WTC11 (cell line): ENCODE measurements at regions not wholly inside any gene's neighbourhood (a gene's known extent, or its start where the extent isn't known, plus 50 kb on each side); places are given as distances from the start of the nearest gene placed in this dataset.

ENCODE experiments used
- ATAC-seq: fragments of 200-7000 bp; cut with Tn5 transposase; 2 replicates; pipeline ENCODE4 v1.10.0; 2021; ENCODE audit warnings: mild to moderate bottlenecking, moderate library complexity
- CTCF ChIA-PET: fragments of 300-600 bp; sonication (Branson Sonifier 250); formaldehyde crosslinking; loops from one replicate; lab custom pipeline; 2021; ENCODE audit warnings: antibody characterized with exemption; lab: Charles Lee
- POLR2A ChIA-PET: fragments of 350-600 bp; sonication (Branson Sonifier 250); formaldehyde crosslinking; loops from one replicate; lab custom pipeline; 2021; ENCODE audit warnings: antibody characterized with exemption; lab: Charles Lee
- DNase-seq: peaks from one replicate; pipeline ENCODE4 v3.0.0; 2021; ENCODE audit warnings: low spot score
- H3K27ac Mint-ChIP-seq: 2 replicates; pipeline ENCODE4 v1.8.0; 2021; ENCODE audit warnings: mixed read lengths
- H3K27me3 Mint-ChIP-seq: 2 replicates; pipeline ENCODE4 v1.8.0; 2021; ENCODE audit warnings: low read depth, mild to moderate bottlenecking, moderate library complexity, mixed read lengths
- H3K36me3 Mint-ChIP-seq: 2 replicates; pipeline ENCODE4 v1.8.0; 2021; ENCODE audit warnings: mixed read lengths
- H3K4me1 Mint-ChIP-seq: 2 replicates; pipeline ENCODE4 v1.8.0; 2022; ENCODE audit warnings: mixed read lengths
- H3K4me3 Mint-ChIP-seq: 2 replicates; pipeline ENCODE4 v1.8.0; 2021; ENCODE audit warnings: mild to moderate bottlenecking, moderate library complexity, mixed read lengths
- H3K9me3 Mint-ChIP-seq: 2 replicates; pipeline ENCODE4 v1.8.0; 2021; ENCODE audit warnings: mixed read lengths
- ATF1 ChIP-seq: sonication (generic); formaldehyde crosslinking; IDR thresholded peaks from 2 replicates; pipeline ENCODE4 v1.8.1; 2023; ENCODE audit warnings: mild to moderate bottlenecking, moderate library complexity, missing genetic modification reagents
- CREM ChIP-seq: sonication (generic); formaldehyde crosslinking; IDR thresholded peaks from 2 replicates; pipeline ENCODE4 v1.8.1; 2022; ENCODE audit warnings: mild to moderate bottlenecking, missing genetic modification reagents, moderate library complexity
- ELF4 ChIP-seq: sonication (generic); formaldehyde crosslinking; IDR thresholded peaks from 2 replicates; pipeline ENCODE4 v1.8.1; 2022; ENCODE audit warnings: low read depth, mild to moderate bottlenecking, moderate library complexity, missing genetic modification reagents
- IRF2 ChIP-seq: sonication (generic); formaldehyde crosslinking; IDR thresholded peaks from 2 replicates; pipeline ENCODE4 v1.8.0; 2022; ENCODE audit warnings: low read depth, missing genetic modification reagents, borderline replicate concordance
- NFATC4 ChIP-seq: fragments of 250-450 bp; sonication (Bioruptor Pico); IDR thresholded peaks from 2 replicates; pipeline ENCODE4 v1.9.0; 2021; ENCODE audit warnings: mild to moderate bottlenecking
- RELA ChIP-seq: sonication (generic); formaldehyde crosslinking; IDR thresholded peaks from 2 replicates; pipeline ENCODE4 v1.8.1; 2022; ENCODE audit warnings: missing genetic modification reagents, mild to moderate bottlenecking, borderline replicate concordance
- SMAD4 ChIP-seq: sonication (generic); formaldehyde crosslinking; IDR thresholded peaks from 2 replicates; pipeline ENCODE4 v1.8.0; 2022; ENCODE audit warnings: mild to moderate bottlenecking, missing genetic modification reagents
- ZBTB21 ChIP-seq: sonication (generic); formaldehyde crosslinking; IDR thresholded peaks from 2 replicates; pipeline ENCODE4 v1.8.1; 2023; ENCODE audit warnings: mild to moderate bottlenecking, missing genetic modification reagents, borderline replicate concordance
- ZNF232 ChIP-seq: sonication (generic); formaldehyde crosslinking; IDR thresholded peaks from 2 replicates; pipeline ENCODE4 v1.8.0; 2022; ENCODE audit warnings: mild to moderate bottlenecking, missing genetic modification reagents
- ZNF317 ChIP-seq: sonication (generic); formaldehyde crosslinking; IDR thresholded peaks from 2 replicates; pipeline ENCODE4 v1.8.1; 2023; ENCODE audit warnings: low read depth, mild to moderate bottlenecking, moderate library complexity, missing genetic modification reagents, borderline replicate concordance
- TF ChIP-seq, protein P1 (sequence below): sonication (generic); formaldehyde crosslinking; IDR thresholded peaks from 2 replicates; pipeline ENCODE4 v1.8.0; 2022; ENCODE audit warnings: mild to moderate bottlenecking, missing genetic modification reagents
- TF ChIP-seq, protein P2 (sequence below): fragments of 250-450 bp; sonication (Bioruptor Pico); conservative IDR thresholded peaks from 2 replicates; pipeline ENCODE4 v1.9.0; 2021; ENCODE audit warnings: mild to moderate bottlenecking
- TF ChIP-seq, protein P3 (sequence below): sonication (generic); formaldehyde crosslinking; IDR thresholded peaks from 2 replicates; pipeline ENCODE4 v1.8.1; 2022; ENCODE audit warnings: mild to moderate bottlenecking, missing genetic modification reagents, moderate library complexity, borderline replicate concordance
- TF ChIP-seq, protein P4 (sequence below): sonication (generic); formaldehyde crosslinking; IDR thresholded peaks from 2 replicates; pipeline ENCODE4 v1.8.1; 2023; ENCODE audit warnings: mild to moderate bottlenecking, missing genetic modification reagents, moderate library complexity
- TF ChIP-seq, protein P5 (sequence below): sonication (generic); formaldehyde crosslinking; IDR thresholded peaks from 2 replicates; pipeline ENCODE4 v1.8.0; 2022; ENCODE audit warnings: mild to moderate bottlenecking, missing genetic modification reagents
- TF ChIP-seq, protein P6 (sequence below): sonication (generic); formaldehyde crosslinking; IDR thresholded peaks from 2 replicates; pipeline ENCODE4 v1.8.1; 2022; ENCODE audit warnings: low read depth, mild to moderate bottlenecking, moderate library complexity, missing genetic modification reagents, borderline replicate concordance
- TF ChIP-seq, protein P7 (sequence below): fragments of 250-450 bp; sonication (Bioruptor Pico); IDR thresholded peaks from 2 replicates; pipeline ENCODE4 v1.9.0; 2021; ENCODE audit warnings: mild to moderate bottlenecking
- TF ChIP-seq, protein P8 (sequence below): sonication (generic); formaldehyde crosslinking; IDR thresholded peaks from 2 replicates; pipeline ENCODE4 v1.8.0; 2023; ENCODE audit warnings: mild to moderate bottlenecking, missing genetic modification reagents

DNA sequence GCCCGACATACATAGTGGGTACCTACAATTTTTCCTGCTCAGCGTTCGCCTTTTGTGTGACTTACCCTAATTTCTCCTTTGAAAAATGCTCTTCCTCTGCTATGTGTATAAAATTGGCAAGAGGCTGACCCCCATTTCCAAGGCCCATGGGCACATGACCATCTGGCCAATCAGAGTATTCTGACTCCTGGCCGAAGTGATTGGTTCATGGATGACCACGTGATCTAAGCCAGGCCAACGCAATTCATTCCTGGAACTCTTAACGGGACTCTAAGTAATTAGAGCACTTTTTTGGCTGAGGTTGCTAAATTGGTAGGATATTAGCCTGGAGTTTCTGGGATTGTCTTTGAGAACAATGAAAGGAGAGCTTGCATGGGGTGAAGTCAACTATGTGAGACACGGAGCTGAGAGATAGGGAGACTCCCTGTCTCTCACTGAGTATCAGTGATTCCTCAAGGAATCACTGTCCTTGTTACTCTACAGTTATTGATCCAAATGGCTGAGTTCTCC is 110.1 kb upstream of the TBX3 start (continued):
- TF ChIP-seq, protein P1, sequence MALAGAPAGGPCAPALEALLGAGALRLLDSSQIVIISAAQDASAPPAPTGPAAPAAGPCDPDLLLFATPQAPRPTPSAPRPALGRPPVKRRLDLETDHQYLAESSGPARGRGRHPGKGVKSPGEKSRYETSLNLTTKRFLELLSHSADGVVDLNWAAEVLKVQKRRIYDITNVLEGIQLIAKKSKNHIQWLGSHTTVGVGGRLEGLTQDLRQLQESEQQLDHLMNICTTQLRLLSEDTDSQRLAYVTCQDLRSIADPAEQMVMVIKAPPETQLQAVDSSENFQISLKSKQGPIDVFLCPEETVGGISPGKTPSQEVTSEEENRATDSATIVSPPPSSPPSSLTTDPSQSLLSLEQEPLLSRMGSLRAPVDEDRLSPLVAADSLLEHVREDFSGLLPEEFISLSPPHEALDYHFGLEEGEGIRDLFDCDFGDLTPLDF (CRISPR knock-in tag): no peak
- TF ChIP-seq ZBTB21 (CRISPR knock-in tag): no peak
- no peak for TF ChIP-seq RELA (CRISPR knock-in tag)

DNA sequence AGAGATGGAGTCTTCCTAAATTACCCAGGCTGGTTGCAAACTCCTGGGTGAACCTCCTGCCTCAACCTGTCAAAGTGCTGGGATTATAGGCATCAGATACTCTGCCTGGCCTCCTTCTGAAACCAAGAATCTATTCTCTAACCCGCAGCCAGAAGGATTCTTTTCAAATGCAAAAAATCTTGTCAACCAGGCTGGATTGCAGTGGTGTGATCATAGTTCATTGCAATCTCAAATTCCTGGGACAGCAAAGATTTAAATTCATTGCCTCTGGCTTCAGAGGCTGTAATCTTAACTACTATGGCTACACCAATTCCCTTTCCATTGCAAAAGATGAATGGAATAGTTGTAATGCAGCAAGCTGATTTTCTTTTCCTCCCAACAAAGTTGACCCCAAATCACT is 106.3 kb upstream of the TBX3 start:
- Mint-ChIP-seq H3K4me3 (no peak overlapping the region), H3K4me1 (peaks cover 10% of the 10 kb centered on the region), H3K27ac (no peak overlapping the region), H3K9me3 (no peaks in the 10 kb centered on the region), H3K36me3 (no peaks in the 10 kb centered on the region), H3K27me3 (peaks cover 11% of the 10 kb centered on the region)
- DNase-seq (no peak), ATAC-seq (no peak)
- TF ChIP-seq, protein P2, sequence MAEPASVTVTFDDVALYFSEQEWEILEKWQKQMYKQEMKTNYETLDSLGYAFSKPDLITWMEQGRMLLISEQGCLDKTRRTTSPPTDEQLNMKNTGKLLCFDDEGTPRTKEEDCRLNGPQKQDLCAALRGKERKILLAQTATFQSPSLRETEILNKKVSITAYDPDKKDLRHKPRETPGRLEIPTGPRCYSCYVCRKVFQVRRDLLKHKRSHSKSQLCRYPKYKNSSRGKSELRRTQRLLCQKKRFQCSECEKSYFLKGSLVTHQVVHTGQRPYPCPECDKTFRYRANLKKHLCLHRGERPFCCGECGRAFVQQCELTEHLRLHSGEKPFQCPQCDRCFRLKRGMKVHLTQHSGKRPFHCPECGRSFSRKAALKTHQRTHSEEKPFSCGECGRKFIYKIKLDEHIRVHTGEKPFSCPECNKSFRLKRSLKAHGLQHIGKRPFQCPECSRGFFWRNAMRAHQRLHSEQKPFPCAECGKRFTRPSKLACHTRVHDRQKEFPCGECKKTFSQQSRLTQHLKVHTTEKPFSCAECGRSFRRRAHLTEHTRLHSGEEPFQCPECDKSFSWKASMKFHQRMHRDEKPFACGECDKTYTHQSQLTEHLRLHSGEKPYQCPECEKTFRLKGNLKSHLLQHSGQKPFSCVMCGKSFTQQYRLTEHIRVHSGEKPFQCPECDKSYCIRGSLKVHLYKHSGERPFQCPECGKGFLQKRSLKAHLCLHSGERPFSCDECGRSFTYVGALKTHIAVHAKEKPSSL (CRISPR knock-in tag): no peak
- no peak for TF ChIP-seq ZBTB21 (CRISPR knock-in tag)
- TF ChIP-seq, protein P3, sequence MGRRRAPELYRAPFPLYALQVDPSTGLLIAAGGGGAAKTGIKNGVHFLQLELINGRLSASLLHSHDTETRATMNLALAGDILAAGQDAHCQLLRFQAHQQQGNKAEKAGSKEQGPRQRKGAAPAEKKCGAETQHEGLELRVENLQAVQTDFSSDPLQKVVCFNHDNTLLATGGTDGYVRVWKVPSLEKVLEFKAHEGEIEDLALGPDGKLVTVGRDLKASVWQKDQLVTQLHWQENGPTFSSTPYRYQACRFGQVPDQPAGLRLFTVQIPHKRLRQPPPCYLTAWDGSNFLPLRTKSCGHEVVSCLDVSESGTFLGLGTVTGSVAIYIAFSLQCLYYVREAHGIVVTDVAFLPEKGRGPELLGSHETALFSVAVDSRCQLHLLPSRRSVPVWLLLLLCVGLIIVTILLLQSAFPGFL (CRISPR knock-in tag): no peak
- no peak for TF ChIP-seq ELF4 (CRISPR knock-in tag)
- POLR2A ChIA-PET: no interaction called here
- CTCF ChIA-PET: no interaction called here

DNA sequence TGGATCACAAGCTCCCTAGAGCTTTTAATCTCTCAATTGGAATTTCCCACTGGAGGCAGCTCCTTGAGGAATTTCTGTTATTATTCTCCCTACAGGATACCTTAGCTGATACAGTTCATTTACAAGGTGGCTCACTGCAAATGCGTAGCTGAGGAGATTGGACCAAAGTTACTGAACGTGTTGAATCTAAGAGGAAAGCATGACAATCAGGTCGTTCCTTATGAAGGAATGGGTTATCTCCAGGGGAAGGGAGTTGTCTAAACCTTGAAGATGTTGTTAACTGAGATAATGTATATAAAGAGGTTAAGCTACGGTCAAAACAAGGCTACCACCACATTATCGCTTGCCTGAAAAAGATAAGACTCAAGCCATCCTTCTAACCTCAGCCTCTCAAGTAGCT is 105.8 kb upstream of the TBX3 start:
- ChIA-PET POLR2A (no interaction called here), CTCF (no interaction called here)
- ATAC-seq (no peak), DNase-seq (no peak)
- Mint-ChIP-seq H3K4me1 (peaks cover 12% of the 10 kb centered on the region), H3K36me3 (no peaks in the 10 kb centered on the region), H3K9me3 (no peaks in the 10 kb centered on the region), H3K27me3 (peaks cover 11% of the 10 kb centered on the region), H3K27ac (no peak overlapping the region), H3K4me3 (no peak overlapping the region)
- TF ChIP-seq, protein P4, sequence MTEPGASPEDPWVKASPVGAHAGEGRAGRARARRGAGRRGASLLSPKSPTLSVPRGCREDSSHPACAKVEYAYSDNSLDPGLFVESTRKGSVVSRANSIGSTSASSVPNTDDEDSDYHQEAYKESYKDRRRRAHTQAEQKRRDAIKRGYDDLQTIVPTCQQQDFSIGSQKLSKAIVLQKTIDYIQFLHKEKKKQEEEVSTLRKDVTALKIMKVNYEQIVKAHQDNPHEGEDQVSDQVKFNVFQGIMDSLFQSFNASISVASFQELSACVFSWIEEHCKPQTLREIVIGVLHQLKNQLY (CRISPR knock-in tag): no peak
- TF ChIP-seq ZNF317 (CRISPR knock-in tag) (no peak), IRF2 (no peak), ZNF232 (no peak), SMAD4 (CRISPR knock-in tag) (no peak), CREM (no peak), NFATC4 (no peak), ZBTB21 (CRISPR knock-in tag) (no peak), ATF1 (CRISPR knock-in tag) (no peak)
- TF ChIP-seq, protein P5, sequence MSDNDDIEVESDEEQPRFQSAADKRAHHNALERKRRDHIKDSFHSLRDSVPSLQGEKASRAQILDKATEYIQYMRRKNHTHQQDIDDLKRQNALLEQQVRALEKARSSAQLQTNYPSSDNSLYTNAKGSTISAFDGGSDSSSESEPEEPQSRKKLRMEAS: no peak
- TF ChIP-seq, protein P6, sequence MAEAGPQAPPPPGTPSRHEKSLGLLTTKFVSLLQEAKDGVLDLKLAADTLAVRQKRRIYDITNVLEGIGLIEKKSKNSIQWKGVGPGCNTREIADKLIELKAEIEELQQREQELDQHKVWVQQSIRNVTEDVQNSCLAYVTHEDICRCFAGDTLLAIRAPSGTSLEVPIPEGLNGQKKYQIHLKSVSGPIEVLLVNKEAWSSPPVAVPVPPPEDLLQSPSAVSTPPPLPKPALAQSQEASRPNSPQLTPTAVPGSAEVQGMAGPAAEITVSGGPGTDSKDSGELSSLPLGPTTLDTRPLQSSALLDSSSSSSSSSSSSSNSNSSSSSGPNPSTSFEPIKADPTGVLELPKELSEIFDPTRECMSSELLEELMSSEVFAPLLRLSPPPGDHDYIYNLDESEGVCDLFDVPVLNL: no peak
- TF ChIP-seq, protein P7, sequence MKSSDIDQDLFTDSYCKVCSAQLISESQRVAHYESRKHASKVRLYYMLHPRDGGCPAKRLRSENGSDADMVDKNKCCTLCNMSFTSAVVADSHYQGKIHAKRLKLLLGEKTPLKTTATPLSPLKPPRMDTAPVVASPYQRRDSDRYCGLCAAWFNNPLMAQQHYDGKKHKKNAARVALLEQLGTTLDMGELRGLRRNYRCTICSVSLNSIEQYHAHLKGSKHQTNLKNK (CRISPR knock-in tag): no peak
- TF ChIP-seq, protein P8, sequence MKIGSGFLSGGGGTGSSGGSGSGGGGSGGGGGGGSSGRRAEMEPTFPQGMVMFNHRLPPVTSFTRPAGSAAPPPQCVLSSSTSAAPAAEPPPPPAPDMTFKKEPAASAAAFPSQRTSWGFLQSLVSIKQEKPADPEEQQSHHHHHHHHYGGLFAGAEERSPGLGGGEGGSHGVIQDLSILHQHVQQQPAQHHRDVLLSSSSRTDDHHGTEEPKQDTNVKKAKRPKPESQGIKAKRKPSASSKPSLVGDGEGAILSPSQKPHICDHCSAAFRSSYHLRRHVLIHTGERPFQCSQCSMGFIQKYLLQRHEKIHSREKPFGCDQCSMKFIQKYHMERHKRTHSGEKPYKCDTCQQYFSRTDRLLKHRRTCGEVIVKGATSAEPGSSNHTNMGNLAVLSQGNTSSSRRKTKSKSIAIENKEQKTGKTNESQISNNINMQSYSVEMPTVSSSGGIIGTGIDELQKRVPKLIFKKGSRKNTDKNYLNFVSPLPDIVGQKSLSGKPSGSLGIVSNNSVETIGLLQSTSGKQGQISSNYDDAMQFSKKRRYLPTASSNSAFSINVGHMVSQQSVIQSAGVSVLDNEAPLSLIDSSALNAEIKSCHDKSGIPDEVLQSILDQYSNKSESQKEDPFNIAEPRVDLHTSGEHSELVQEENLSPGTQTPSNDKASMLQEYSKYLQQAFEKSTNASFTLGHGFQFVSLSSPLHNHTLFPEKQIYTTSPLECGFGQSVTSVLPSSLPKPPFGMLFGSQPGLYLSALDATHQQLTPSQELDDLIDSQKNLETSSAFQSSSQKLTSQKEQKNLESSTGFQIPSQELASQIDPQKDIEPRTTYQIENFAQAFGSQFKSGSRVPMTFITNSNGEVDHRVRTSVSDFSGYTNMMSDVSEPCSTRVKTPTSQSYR (CRISPR knock-in tag): no peak
